ENCODE measurements at regions not wholly inside any gene's neighbourhood (a gene's known extent, or its start where the extent isn't known, plus 50 kb on each side); places are given as distances from the start of the nearest gene placed in this dataset.

DNA sequence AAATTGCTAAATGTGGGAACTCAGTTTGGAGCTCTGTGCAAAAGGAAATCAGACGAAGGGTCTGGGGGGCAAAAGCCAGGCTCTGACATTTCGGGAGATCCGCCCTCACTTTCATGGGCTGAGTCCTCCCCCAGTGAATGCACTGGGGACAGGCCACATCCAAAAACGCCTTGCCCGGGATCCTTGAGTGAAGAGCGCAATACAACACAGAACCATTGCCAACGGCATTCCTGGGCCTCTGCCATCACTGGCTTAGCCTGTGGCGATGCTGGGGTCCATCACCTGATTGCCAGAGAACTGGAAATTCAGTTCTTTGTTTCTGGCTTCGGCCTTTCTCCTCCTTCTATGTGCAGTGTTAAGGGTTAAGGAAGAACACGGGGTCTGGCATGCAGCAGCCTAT is 297.9 kb downstream of the SHANK2 start:
- H3K4me1 ChIP-seq (ENCODE audit: control insufficient read depth in 1 of 2, insufficient read depth in 2 of 2, low read length in 2 of 2): no peaks in the 10 kb centered on the region
- no peak overlapping the region for H3K27ac ChIP-seq (ENCODE audit: low read depth, low read length)
- H3K9me2 ChIP-seq (ENCODE audit: insufficient read depth): no peaks in the 10 kb centered on the region
- intact Hi-C loops (cut with micrococcal nuclease): no loop called here
- no peak overlapping the region for H2AFZ ChIP-seq (ENCODE audit: low read depth, low read length, poor library complexity, severe bottlenecking)
- H3K79me2 ChIP-seq (ENCODE audit: insufficient read depth, low read length): no peaks in the 10 kb centered on the region
- ChIA-PET RAD21 (ENCODE audit: low non-redundant PET in 1 of 2, low total read pairs in 2 of 2, uncharacterized antibody in 2 of 2, unreplicated experiment in 2 of 2) (no interaction called here), POLR2A (no interaction called here), CTCF (no interaction called here)
- no peaks in the 10 kb centered on the region for H3K36me3 ChIP-seq (ENCODE audit: control insufficient read depth in 1 of 2, insufficient read depth in 2 of 2, low read length in 2 of 2)
- H3K4me2 ChIP-seq (ENCODE audit: low read length): no peak overlapping the region
- no peaks in the 10 kb centered on the region for H3K9me3 ChIP-seq (ENCODE audit: control insufficient read depth in 1 of 2, insufficient read depth in 1 of 2, low read depth in 1 of 2, low read length in 2 of 2)
- H3K4me3 ChIP-seq (replicated peaks in 1 of 2; ENCODE audit: low read depth in 1 of 2, low read length in 2 of 2): no peak overlapping the region
- DNase-seq (ENCODE audit: low read depth, low spot score) (no peak), ATAC-seq (no peak)
- H3K9ac ChIP-seq (ENCODE audit: low read length): no peak overlapping the region
- TF ChIP-seq, protein P1, sequence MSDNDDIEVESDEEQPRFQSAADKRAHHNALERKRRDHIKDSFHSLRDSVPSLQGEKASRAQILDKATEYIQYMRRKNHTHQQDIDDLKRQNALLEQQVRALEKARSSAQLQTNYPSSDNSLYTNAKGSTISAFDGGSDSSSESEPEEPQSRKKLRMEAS (IDR thresholded peaks at IDR 0.05): no peak
- TF ChIP-seq, protein P2, sequence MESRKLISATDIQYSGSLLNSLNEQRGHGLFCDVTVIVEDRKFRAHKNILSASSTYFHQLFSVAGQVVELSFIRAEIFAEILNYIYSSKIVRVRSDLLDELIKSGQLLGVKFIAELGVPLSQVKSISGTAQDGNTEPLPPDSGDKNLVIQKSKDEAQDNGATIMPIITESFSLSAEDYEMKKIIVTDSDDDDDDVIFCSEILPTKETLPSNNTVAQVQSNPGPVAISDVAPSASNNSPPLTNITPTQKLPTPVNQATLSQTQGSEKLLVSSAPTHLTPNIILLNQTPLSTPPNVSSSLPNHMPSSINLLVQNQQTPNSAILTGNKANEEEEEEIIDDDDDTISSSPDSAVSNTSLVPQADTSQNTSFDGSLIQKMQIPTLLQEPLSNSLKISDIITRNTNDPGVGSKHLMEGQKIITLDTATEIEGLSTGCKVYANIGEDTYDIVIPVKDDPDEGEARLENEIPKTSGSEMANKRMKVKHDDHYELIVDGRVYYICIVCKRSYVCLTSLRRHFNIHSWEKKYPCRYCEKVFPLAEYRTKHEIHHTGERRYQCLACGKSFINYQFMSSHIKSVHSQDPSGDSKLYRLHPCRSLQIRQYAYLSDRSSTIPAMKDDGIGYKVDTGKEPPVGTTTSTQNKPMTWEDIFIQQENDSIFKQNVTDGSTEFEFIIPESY (IDR thresholded peaks at IDR 0.05; ENCODE audit: extremely low read depth, insufficient replicate concordance, low read length): no peak
- no peaks in the 10 kb centered on the region for H4K20me1 ChIP-seq (ENCODE audit: insufficient read depth)
- no peaks in the 10 kb centered on the region for H3K27me3 ChIP-seq (ENCODE audit: insufficient read depth, low read length)
- BruUV-seq (replicated peaks): no TSS peak

Small RNAs in the stretch of these regions (microRNA-seq; reads per million reads assigned to microRNA genes)
- 14.5 reads per million, percentile 35 among the genes with 10 or more reads in this experiment for gene MIR3664 (ENCODE audit: borderline number of aligned reads)
